ENCODE measurements at regions not wholly inside any gene's neighbourhood (a gene's known extent, or its start where the extent isn't known, plus 50 kb on each side); places are given as distances from the start of the nearest gene placed in this dataset.
"Not testable (repeated sequence)": the region's sequence is repeated elsewhere in the genome, so short reads cannot be mapped to it uniquely, and the experiment has no call there.

DNA sequence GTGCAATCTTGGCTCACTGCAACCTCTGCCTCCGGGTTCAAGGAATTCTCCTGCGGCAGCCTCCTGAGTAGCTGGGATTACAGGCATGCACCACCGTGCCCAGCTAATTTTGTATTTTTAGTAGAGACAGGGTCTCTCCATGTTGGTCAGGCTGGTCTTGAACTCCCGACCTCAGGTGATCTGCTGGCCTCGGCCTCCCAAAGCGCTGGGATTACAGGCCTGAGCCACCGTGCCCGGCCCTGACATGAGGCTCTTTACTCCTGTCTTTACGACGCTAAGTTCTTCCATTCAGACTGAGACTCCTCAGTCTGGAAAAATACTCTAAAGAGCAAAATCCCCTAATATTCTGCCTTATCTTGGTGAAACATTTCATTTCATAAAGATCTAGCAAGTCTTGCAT, 331.3 kb upstream of the SGO1 start:
- H3K9me3 Mint-ChIP-seq; H3K27ac Mint-ChIP-seq; H3K4me1 Mint-ChIP-seq (ENCODE audit: low read depth); H3K4me3 Mint-ChIP-seq; H3K27me3 Mint-ChIP-seq; DNase-seq; H3K36me3 Mint-ChIP-seq (ENCODE audit: low read depth): not testable (repeated sequence)

DNA sequence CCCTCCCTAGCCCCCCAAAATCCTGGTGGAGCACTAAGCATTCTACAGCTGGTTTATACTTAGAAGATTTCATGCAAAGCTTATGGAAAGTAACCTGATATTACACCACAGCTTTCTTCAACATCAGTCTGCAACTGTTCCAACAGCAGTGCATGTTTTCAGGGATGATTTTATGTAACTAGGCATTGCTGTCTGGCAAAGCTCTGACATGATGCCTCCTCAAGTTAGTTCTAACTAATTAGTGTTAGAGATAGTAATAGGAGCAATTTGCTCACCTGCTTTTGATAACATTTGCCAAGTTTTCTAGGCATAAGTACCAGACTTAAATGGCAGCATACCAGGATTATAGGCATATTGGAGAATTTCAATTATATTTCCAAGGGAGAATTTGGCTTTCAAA, 330.3 kb upstream of the SGO1 start:
- no peaks in the 10 kb centered on the region for H3K4me1 Mint-ChIP-seq (ENCODE audit: low read depth)
- no peaks in the 10 kb centered on the region for H3K27me3 Mint-ChIP-seq
- no peak overlapping the region for H3K4me3 Mint-ChIP-seq
- H3K9me3 Mint-ChIP-seq = peaks cover 6% of the 10 kb centered on the region
- H3K36me3 Mint-ChIP-seq (ENCODE audit: low read depth) = no peaks in the 10 kb centered on the region
- DNase-seq = no peak
- no peak overlapping the region for H3K27ac Mint-ChIP-seq

DNA sequence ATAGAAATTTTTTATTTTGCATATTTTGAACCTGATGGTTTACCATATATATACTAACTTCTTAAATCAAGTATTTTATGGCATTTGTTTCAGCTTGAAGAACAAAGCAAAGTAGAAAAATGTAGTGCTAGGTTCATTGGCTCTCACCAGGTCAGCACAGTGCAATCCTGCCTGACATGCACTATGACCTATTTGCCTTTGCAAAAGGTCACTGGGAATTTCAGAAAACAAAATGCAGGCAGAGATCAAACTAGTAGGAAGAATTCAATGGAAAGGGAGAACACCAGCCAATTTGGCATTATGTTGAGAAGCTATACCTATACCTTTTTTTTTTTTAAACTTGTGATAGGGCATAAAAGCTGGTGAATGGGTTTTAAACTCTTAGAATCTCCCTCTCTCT, 329.8 kb upstream of the SGO1 start:
- no peak overlapping the region for H3K4me3 Mint-ChIP-seq
- H3K4me1 Mint-ChIP-seq (ENCODE audit: low read depth) = no peaks in the 10 kb centered on the region
- H3K36me3 Mint-ChIP-seq (ENCODE audit: low read depth) = no peaks in the 10 kb centered on the region
- H3K27me3 Mint-ChIP-seq = no peaks in the 10 kb centered on the region
- peaks cover 5% of the 10 kb centered on the region for H3K9me3 Mint-ChIP-seq
- H3K27ac Mint-ChIP-seq = no peak overlapping the region
- no peak for DNase-seq

DNA sequence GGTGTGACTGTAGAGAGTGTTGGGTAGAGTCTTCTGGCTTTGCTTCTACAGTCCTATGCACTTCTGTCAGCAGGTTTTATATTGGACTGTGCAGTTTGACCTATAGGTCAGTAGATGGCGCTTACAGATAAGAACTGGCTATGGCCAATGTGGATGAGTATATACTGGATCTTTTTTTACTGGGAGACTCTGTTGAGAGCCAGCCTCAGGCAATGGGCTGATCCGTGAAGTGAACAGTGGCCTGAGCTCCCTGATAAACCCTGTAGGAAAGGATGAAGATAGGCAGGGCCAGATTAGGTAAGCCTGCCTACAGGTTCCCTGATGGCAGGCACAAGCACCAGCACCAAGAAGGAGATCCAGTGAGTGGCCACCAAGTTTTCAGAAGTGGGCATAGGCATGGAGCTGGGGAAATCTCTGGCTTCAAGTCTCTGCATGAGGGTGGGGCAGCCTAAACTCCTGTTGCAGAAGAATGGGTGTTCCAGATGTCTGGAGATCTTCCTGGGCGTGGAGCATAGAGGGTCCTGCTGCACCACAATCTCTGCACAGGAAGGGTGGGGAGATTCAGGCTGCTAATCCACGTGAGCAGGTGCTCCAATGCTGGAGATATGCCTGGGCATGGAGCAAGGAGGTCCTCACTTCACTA, 326.0 kb upstream of the SGO1 start:
- H3K4me3 Mint-ChIP-seq = no peak overlapping the region
- no peak for DNase-seq
- H3K9me3 Mint-ChIP-seq = peaks cover 18% of the 10 kb centered on the region
- no peak overlapping the region for H3K27ac Mint-ChIP-seq
- no peaks in the 10 kb centered on the region for H3K27me3 Mint-ChIP-seq
- no peaks in the 10 kb centered on the region for H3K4me1 Mint-ChIP-seq (ENCODE audit: low read depth)
- no peaks in the 10 kb centered on the region for H3K36me3 Mint-ChIP-seq (ENCODE audit: low read depth)

DNA sequence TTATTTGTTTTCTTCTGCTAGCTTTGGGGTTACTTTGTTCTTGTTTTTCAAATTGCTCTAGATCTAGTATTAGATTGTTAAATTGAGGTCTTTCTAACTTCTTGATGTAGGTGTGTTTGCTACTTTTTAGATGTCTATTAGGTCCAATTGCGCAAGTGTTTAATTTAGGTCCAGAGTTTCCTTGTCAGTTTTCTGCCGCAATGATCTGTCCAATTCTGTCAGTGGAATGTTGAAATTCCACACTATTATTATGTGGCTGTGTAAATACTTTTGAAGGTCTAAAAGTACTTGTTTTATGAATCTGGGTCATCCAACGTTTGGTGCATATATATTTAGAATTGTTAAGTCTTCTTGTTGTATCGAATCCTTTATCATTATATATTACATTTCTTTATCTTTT, 324.4 kb upstream of the SGO1 start:
- no peaks in the 10 kb centered on the region for H3K27me3 Mint-ChIP-seq
- H3K27ac Mint-ChIP-seq = no peak overlapping the region
- no peak for DNase-seq
- H3K4me1 Mint-ChIP-seq (ENCODE audit: low read depth) = no peaks in the 10 kb centered on the region
- no peaks in the 10 kb centered on the region for H3K36me3 Mint-ChIP-seq (ENCODE audit: low read depth)
- peaks cover 33% of the 10 kb centered on the region for H3K9me3 Mint-ChIP-seq
- H3K4me3 Mint-ChIP-seq = no peak overlapping the region

DNA sequence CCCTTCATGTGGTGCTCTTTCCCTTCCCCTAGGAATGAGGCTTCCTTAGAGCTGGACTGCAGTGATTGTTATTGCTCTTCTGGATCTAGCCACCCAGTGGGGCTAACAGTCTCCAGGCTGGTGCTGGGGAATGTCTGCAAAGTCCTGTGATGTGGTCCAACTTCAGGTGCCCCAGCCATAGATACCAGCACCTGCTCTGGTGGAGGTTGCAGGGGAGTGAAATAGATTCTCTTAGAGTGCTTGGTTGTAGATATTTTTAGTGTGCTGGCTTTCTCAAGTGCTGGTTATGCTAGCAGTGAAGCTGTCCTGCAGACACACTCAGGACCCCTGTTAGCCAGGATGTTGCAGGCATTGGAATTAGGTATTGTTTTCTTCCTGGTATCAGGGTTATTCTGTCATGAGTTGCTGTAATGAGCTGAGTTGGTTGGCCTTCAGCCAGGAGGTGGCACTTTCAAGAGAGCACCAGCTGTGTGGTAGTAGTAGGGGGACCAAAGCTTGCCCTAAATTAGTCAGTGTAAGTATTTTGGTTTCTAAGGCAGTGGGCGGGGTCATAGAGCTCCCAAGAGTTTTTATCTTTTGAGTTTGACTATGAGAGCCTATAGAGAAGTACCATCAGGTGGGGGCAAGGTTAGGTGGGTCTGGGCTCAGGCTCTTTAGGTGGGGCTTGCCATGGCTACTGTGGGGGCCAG, 317.5 kb upstream of the SGO1 start:
- no peaks in the 10 kb centered on the region for H3K36me3 Mint-ChIP-seq (ENCODE audit: low read depth)
- DNase-seq = no peak
- peaks cover 66% of the 10 kb centered on the region for H3K9me3 Mint-ChIP-seq
- H3K4me3 Mint-ChIP-seq = no peak overlapping the region
- no peaks in the 10 kb centered on the region for H3K4me1 Mint-ChIP-seq (ENCODE audit: low read depth)
- no peak overlapping the region for H3K27ac Mint-ChIP-seq
- H3K27me3 Mint-ChIP-seq = no peaks in the 10 kb centered on the region

DNA sequence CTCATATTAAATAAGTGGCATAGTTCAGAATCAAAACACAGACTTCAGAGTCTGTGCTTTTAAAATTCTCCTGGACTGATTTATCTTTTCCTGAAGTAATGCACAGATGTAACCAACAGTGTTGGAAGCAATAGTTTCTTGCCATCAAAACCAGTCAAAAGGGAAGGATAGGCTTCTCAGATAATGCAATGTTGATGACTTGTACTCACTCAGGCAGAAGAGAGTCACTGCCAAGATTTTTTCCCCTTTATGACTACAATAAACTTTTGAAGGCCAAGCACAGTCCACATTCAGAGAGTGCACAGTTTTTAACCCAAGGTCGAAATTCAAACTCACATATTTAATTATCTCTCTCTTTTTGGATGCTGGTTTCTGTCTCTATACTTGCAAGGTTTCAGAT, 305.0 kb upstream of the SGO1 start:
- no peaks in the 10 kb centered on the region for H3K4me1 Mint-ChIP-seq (ENCODE audit: low read depth)
- no peak overlapping the region for H3K27ac Mint-ChIP-seq
- peaks cover 6% of the 10 kb centered on the region for H3K9me3 Mint-ChIP-seq
- no peak for DNase-seq
- H3K4me3 Mint-ChIP-seq = no peak overlapping the region
- H3K36me3 Mint-ChIP-seq (ENCODE audit: low read depth) = no peaks in the 10 kb centered on the region
- H3K27me3 Mint-ChIP-seq = no peaks in the 10 kb centered on the region

DNA sequence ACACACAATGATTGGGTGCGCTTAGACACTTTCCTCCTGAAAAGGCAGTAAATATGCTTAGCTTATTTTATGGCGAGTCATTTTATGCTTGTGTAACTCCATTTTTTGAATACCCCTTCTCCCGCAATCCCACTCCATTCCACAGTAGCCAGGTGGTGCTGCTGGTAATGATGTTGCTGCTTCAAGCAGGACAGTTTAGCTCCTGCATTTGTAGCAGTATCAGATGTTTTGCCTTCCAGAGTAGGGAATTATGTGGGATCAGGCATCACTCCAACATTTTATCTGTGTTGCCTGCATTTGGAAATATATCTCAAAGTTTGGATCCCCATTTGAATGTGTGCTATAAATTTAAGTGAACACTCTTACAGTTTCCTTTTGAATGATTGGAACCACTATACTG, 302.1 kb upstream of the SGO1 start:
- Mint-ChIP-seq H3K27me3 (no peaks in the 10 kb centered on the region), H3K36me3 (ENCODE audit: low read depth) (no peaks in the 10 kb centered on the region), H3K4me3 (no peak overlapping the region), H3K27ac (no peak overlapping the region), H3K9me3 (peaks cover 11% of the 10 kb centered on the region), H3K4me1 (ENCODE audit: low read depth) (no peaks in the 10 kb centered on the region)
- no peak for DNase-seq

DNA sequence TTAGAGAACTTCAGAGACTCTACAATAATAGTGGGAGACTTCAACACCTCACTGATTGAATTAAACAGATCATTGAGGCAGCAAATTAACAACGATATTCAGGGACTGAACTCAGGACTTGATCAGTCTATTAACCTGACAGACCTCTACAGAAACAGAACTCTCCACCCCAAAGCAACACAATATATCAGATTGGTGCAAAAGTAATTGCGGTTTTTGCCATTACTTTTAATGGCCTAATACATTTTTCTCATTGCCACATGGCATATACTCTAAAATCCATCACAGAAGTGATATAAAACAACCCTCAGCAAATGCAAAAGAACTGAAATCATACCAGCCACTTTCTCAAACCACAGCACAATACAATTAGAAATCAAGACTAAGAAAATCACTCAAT, 298.1 kb upstream of the SGO1 start:
- no peaks in the 10 kb centered on the region for H3K4me1 Mint-ChIP-seq (ENCODE audit: low read depth)
- H3K4me3 Mint-ChIP-seq = no peak overlapping the region
- H3K27me3 Mint-ChIP-seq = no peaks in the 10 kb centered on the region
- H3K27ac Mint-ChIP-seq = no peak overlapping the region
- peaks cover 18% of the 10 kb centered on the region for H3K9me3 Mint-ChIP-seq
- no peaks in the 10 kb centered on the region for H3K36me3 Mint-ChIP-seq (ENCODE audit: low read depth)
- DNase-seq = no peak

DNA sequence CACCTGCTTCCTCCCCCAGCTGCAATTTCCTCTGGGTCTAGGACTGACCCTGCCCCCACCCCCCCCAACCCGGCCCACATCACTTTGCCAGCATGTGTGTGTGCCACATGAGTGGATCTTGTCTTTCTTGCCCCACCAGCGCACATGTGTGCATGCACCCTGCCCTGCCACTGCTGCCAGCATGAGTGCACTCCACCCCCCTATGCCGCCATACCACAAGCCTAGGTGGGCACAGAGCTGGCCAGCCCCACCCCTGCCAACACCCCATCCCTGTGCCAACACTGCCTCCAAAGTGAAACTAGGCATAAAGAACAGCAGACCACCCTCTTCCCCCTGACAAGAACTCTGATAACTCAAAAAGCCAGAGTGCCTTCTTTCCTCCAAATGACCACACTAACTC, 296.3 kb upstream of the SGO1 start:
- no peak for DNase-seq
- H3K4me1 Mint-ChIP-seq (ENCODE audit: low read depth) = no peaks in the 10 kb centered on the region
- H3K27me3 Mint-ChIP-seq = no peaks in the 10 kb centered on the region
- H3K36me3 Mint-ChIP-seq (ENCODE audit: low read depth) = no peaks in the 10 kb centered on the region
- H3K27ac Mint-ChIP-seq = no peak overlapping the region
- H3K9me3 Mint-ChIP-seq = peaks cover 18% of the 10 kb centered on the region
- H3K4me3 Mint-ChIP-seq = no peak overlapping the region

DNA sequence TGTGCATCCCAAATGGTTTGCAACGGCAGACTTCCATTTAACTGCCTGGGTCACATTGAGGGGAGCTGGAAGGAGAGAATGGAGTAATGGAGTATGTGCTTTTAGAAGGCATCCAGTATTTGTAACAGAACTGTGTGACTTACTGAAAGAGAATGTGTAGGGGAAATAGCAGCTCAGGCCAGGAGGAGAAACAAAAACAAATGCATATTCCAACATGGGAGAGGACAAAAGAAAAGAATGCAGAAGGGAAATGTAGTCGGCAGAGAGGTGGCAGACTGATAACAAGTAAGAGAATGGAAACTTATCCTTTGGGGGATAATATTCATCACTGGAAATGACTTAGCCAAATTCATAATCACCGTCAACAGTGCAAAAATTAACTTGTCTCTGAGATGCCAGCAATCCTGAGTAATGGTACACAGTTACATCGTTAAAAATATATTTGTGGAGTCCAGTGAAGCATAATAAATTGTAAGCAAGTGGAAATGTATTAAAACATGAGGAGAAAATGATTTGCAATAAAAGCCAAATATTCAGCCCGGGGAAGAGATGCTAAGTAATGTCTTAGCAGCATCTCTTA, 294.9 kb upstream of the SGO1 start:
- Mint-ChIP-seq H3K27ac (no peak overlapping the region), H3K4me3 (no peak overlapping the region), H3K4me1 (ENCODE audit: low read depth) (no peaks in the 10 kb centered on the region), H3K27me3 (no peaks in the 10 kb centered on the region), H3K36me3 (ENCODE audit: low read depth) (no peaks in the 10 kb centered on the region), H3K9me3 (peaks cover 20% of the 10 kb centered on the region)
- no peak for DNase-seq

DNA sequence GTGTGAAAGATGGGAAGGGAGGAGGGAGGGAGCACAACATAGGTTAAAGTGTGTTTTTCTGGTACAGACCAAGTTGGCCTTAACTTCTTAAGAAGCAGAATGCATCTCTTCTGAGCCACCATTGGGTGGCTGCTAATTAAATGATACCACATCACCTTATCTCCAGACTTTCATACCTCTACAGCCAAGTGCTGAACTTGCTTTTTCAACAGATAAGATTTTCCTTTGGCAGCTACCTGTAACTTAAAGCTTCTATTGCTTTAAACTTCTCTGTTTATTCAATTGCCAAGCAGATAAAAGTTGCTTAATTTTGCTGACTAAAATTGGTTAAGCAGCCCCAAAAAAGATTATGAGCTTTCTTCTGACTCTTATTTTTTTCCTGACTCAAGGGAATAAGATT, 292.4 kb upstream of the SGO1 start:
- no peak for DNase-seq
- Mint-ChIP-seq H3K27ac (no peak overlapping the region), H3K27me3 (no peaks in the 10 kb centered on the region), H3K9me3 (peaks cover 10% of the 10 kb centered on the region), H3K4me3 (no peak overlapping the region), H3K36me3 (ENCODE audit: low read depth) (no peaks in the 10 kb centered on the region), H3K4me1 (ENCODE audit: low read depth) (no peaks in the 10 kb centered on the region)

DNA sequence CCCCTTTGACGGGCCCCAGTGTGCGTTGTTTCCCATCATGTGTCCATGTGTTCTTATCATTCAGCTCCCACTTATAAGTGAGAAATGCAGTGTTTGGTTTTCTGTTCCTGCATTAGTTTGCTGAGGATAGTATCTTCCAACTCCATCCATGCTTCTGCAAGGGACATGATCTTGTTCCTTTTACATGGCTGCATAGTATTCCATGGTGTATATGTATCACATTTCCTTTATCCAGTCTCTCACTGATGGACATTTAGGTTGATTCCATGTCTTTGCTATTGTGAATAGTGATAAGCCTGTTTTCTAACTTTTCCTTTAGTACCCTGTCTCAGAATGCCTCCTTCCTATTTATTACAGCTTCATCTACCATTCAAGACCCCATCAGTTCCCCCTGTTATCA, 278.2 kb upstream of the SGO1 start:
- not testable (repeated sequence) for H3K27ac Mint-ChIP-seq; DNase-seq; H3K4me1 Mint-ChIP-seq (ENCODE audit: low read depth); H3K36me3 Mint-ChIP-seq (ENCODE audit: low read depth); H3K4me3 Mint-ChIP-seq; H3K27me3 Mint-ChIP-seq
- peaks cover 32% of the 10 kb centered on the region for H3K9me3 Mint-ChIP-seq

DNA sequence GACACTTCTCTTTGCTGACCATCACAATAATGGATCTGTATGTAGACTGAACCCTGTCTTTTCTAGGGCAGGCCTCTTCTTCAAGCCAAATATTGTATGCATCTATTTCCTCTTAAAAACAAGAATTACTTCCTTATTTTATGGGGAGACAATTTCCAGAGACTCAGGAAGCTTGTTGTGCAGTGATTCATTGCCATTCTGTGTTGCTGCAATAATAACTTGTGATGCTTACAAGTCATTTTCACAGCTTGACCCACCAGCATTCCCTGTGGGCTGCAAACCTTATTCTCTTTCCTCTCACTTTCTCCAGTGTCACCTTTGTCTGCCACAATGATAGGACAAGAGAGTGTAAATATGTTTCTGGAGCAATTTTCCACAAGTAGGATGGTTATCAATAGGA, 276.7 kb upstream of the SGO1 start:
- H3K27ac Mint-ChIP-seq = no peak overlapping the region
- no peaks in the 10 kb centered on the region for H3K4me1 Mint-ChIP-seq (ENCODE audit: low read depth)
- H3K4me3 Mint-ChIP-seq = no peak overlapping the region
- peaks cover 28% of the 10 kb centered on the region for H3K9me3 Mint-ChIP-seq
- H3K36me3 Mint-ChIP-seq (ENCODE audit: low read depth) = no peaks in the 10 kb centered on the region
- no peaks in the 10 kb centered on the region for H3K27me3 Mint-ChIP-seq
- DNase-seq = no peak

DNA sequence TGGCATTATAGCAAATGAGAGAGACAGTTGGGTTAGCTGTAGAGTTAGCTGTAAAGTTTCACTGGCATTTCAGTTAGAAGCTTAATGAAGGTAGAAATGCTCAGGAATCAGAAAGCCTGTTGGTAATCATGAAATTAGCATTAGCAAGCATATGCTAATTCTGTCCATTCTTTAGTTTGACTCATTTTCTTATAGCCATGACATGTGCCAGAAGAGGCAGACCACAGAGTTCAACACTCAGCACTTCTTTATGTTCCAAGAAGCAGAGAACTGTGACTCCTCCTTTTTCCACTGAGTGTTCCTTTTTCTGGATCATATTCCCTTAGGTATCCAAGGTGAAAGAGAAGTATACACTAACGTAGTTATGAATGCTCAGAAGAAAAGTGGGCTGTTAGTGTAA, 276.2 kb upstream of the SGO1 start:
- Mint-ChIP-seq H3K27ac (no peak overlapping the region), H3K4me3 (no peak overlapping the region), H3K27me3 (no peaks in the 10 kb centered on the region), H3K4me1 (ENCODE audit: low read depth) (no peaks in the 10 kb centered on the region), H3K9me3 (peaks cover 28% of the 10 kb centered on the region), H3K36me3 (ENCODE audit: low read depth) (no peaks in the 10 kb centered on the region)
- DNase-seq = no peak
